HepG2 (cell line): ENCODE measurements at regions not wholly inside any gene's neighbourhood (a gene's known extent, or its start where the extent isn't known, plus 50 kb on each side); places are given as distances from the start of the nearest gene placed in this dataset.

Experiments
- SMARCC2 ChIP-seq: fragments of 450-650 bp; IDR thresholded peaks from 2 replicates; pipeline ENCODE4 v1.6.1; 2017; ENCODE audit warnings: antibody characterized with exemption, mild to moderate bottlenecking
- ZBTB10 ChIP-seq: sonication (generic); formaldehyde crosslinking; IDR thresholded peaks from 2 replicates; pipeline ENCODE4 v1.4.0; 2020; ENCODE audit warnings: missing genetic modification reagents, borderline replicate concordance
- ZBTB44 ChIP-seq: sonication (generic); formaldehyde crosslinking; IDR thresholded peaks from 2 replicates; pipeline ENCODE4 v1.4.0; 2020; ENCODE audit warnings: missing genetic modification reagents
- ZNF318 ChIP-seq: sonication (generic); formaldehyde crosslinking; IDR thresholded peaks from 2 replicates; pipeline ENCODE4 v1.4.0; 2020; ENCODE audit warnings: mild to moderate bottlenecking, missing genetic modification reagents
- TF ChIP-seq, protein P1 (sequence below): sonication (generic); formaldehyde crosslinking; IDR thresholded peaks from 2 replicates; pipeline ENCODE4 v1.5.0; 2020; ENCODE audit warnings: mild to moderate bottlenecking, missing genetic modification reagents, borderline replicate concordance

- no peak for TF ChIP-seq ZNF318
- no peak for TF ChIP-seq ZBTB44 (CRISPR knock-in tag)
- TF ChIP-seq ZBTB10 (CRISPR knock-in tag): no peak
- no peak for TF ChIP-seq SMARCC2
- TF ChIP-seq, protein P1, sequence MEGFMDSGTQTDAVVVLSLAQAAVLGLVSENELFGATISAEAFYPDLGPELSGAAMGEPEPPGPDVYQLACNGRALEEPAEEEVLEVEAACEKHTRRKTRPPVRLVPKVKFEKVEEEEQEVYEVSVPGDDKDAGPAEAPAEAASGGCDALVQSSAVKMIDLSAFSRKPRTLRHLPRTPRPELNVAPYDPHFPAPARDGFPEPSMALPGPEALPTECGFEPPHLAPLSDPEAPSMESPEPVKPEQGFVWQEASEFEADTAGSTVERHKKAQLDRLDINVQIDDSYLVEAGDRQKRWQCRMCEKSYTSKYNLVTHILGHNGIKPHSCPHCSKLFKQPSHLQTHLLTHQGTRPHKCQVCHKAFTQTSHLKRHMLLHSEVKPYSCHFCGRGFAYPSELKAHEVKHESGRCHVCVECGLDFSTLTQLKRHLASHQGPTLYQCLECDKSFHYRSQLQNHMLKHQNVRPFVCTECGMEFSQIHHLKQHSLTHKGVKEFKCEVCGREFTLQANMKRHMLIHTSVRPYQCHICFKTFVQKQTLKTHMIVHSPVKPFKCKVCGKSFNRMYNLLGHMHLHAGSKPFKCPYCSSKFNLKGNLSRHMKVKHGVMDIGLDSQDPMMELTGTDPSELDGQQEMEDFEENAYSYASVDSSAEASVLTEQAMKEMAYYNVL (CRISPR knock-in tag): no peak
Observed at GRCh38 chr5:174832025-174832424, 107.6 kb downstream of the MSX2 start (continued).
